Cerebellar nuclear complex (tissue), 1 donor: ENCODE measurements at regions not wholly inside any gene's neighbourhood (a gene's known extent, or its start where the extent isn't known, plus 50 kb on each side); places are given as distances from the start of the nearest gene placed in this dataset.
"Not testable (repeated sequence)": the region's sequence is repeated elsewhere in the genome, so short reads cannot be mapped to it uniquely, and the experiment has no call there.

Source experiments
- DNase-seq, 2 experiments: peaks; one replicate each; lab custom pipeline; 2025; lab: John Stamatoyannopoulos, UW

DNA sequence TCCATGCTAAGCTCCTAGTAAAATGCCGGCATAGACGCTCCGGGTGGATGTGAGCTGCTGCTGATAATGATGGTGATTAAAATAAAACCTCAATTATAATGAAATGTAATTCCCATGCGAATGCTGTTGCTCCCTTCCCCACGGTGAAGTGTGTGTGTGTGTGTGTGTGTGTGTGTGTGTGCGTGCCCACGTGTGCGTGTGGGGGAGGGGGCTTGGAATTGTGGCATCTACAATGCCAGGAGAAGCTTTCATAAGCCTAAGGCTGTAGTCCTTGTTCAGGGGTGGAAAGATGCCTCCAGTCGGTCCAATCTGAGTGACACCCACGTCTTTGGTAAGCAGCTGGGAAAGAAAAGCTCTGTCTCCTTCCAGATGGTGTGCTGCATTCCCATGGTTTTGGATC is 137.9 kb downstream of the CDH26 start:
- DNase-seq = no peak

DNA sequence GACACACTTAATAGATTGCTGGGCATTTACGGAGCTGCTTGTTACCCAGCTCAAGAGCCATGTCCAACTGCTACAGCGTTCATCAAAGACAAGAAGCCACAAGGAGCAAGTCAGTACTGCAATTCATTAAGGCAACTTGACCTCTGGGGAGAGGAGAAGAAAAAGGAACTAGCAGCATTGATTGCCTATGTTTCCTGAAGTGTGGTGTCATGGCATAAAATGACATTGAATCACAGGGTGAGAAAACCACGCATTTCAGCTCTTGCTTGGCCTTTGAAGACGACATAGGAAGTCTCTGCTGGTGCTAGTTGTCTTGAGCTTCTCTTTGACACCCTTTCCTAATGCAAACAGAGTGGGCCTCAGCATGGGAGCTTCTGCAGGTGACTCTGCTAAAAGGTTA is 139.1 kb downstream of the CDH26 start:
- no peak for DNase-seq

DNA sequence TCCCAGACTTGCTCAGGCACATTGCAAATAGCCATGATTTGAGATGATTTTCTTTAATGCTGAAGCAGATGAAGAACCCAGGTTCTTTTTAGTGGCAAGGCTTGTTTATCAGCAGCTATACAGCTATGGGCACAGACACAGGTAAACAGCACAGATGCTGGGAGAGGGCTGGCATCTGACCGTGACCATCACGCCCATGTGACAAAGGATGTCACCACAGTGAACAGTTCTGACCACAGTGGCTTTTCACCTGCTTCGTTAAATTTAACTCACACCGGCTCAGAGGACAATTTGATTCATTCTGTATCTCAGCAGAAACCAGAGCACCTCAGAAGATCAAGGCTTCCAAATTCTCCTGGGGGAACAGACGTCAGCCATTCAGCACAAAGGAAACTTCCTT is 142.6 kb downstream of the CDH26 start:
- no peak for DNase-seq

DNA sequence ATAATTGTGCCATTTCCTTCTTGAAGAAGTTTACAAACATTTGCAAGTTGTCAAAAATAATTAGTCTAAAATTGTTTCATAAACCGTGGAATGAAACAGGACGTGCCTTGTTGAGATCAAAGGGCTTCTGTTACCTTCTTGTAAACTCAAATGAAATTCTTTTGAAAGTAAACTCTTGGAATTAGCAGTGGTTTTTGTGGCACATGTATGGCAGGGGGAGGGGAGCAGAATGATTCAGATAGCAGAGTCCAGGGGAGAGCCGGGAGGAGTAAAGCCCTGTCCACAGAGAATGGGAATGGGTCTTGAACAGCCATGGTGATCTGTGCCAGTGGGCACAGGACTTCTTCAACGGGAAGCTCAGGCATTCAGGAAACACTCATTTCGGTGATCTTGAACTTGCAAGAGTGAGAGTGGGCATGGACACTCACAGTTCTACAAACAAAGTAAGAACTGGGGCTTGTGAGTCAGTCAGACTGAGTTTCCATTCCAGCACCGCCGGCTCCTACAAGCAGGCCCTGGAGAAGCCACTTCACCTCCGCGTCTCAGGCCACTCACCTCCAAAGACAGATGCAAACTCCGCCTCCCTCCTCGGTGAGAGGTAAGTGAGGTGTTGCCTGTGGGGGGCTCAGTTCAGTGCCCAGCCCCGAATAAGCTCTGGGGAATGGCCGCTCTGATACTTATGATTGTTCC is 143.1 kb downstream of the CDH26 start:
- DNase-seq = no peak

DNA sequence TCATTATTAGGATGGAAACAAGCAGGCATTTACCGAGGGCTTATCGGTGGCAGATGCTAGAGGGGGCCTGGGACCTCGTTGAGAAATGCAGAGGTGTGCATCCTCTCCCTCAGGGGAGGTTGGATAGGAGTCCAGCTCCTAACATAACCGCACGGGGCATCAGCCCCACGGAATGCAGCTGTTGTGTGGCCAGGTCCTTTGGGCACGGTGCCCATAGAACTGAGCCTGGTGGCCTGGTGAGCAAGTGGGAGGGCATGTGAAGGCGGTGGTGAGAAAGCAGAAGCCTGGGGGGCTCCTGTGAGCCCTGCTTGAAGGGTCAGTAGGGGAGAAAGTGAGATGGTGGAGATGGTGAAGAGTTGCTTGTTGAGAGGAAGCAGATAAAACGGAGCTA is 143.7 kb downstream of the CDH26 start:
- DNase-seq = no peak

DNA sequence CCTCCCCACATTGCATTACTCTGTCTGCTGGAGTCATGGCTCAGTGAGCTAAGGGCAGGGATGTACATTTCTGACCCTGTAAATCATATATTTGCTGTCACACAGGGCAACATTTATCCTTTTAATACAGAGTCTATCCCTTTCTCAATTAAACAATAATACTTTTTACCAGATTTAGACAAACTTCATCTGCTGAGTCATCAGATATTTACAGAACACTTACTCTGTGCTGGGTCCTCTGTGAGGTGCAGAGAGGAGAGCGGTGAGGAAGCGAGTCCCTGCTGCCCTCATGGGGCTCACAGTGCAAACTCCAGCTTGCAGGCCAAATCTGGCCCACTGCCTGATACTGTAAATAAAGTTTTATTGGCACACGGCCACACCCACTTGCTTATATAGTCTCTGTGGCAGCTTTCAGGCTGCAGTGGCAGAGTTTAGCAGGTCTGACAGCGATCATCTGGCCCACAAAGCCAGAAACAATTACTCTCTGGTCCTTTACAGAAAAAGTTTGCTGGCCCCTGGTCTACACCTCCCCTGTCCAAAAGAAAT is 144.5 kb downstream of the CDH26 start:
- no peak for DNase-seq

DNA sequence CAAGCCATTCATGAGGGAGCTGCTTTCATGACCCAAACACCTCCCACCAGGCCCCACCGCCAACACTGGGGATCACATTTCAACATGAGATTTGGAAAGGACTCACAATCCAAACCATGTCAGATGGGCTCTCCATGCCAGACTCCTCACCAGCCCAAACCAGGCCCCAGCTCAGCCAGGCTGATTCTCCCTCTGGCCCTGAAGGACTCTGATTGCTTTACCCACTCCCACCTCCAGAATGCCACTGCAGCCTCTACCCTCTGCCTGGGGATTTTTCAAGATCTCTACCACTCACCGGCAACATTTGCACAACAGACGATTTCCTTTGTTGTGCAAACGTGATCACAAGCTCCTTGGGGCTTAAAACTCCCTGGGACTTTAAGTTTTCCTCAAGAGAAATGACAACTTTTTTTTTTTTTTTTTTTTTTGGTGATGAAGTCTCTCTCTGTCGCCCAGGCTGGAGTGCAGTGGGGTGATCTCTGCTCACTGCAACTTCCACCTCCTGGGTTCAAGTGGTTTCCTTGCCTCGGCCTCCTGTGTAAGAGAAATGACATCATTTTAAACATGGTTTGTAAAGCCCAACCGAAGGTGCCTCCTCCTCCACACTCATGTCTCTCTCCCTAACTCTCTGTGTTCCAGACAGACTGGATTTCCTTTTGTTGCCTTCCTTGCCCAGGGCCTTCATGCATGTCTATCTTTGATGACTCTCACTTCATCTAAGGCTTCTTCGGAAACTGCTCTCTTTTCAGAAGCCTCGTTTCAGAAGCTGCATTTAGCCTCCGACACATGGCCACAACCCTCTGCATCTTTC is 147.0 kb downstream of the CDH26 start:
- no peak for DNase-seq

DNA sequence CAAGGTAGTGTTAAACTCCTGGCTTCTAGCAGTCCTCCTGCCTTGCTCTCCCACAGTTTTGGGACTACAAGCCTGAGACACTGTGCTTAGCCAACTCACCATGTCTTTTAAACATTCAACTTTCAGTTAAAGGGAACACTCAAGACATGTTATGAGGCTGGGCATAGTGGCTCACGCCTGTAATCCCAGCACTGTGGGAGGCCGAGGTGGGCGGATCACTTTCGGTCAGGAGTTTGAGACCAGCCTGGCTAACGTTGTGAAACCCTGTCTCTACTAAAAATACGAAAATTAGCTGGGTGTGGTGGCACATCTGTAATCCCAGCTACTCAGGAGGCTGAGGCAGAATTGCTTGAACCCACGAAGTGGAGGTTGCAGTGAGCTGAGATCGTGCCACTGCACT is 148.0 kb downstream of the CDH26 start:
- DNase-seq = not testable (repeated sequence)

DNA sequence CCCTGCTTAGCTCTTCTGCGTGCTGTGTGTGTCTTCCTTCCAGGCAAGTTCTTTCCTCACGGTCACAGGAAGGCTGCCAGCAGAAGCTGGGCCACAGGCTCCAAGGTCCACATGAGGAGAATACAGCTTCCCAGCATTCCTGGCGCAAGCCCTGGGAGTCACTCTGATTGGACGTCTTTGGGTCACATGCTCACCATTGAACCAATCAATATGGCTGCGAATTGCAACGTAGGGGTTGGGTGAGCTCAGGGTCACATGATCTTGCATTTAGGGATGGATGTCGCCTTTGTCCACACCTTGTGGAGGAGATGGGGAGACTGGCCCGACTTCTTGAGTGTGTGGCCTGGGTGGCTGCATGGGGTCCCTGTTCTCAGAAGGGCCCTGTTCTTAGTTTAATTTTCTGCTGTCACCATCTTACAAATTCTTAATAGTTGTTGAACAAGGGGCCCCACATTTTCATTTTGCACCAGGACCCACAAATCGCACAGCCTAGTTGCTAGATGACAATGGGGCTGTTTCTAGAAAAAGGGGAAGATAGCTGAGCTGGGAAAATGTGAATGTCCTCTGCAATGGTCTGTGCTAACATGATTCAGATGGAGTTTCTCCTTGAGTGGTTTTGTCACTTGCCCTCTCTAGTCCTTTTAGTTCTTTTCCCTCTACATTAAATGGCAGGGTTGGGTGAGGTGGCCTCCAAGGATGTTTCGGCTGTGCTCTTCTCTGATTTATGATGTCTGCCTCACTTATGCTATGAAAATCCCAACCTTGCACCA is 149.6 kb downstream of the CDH26 start:
- no peak for DNase-seq

DNA sequence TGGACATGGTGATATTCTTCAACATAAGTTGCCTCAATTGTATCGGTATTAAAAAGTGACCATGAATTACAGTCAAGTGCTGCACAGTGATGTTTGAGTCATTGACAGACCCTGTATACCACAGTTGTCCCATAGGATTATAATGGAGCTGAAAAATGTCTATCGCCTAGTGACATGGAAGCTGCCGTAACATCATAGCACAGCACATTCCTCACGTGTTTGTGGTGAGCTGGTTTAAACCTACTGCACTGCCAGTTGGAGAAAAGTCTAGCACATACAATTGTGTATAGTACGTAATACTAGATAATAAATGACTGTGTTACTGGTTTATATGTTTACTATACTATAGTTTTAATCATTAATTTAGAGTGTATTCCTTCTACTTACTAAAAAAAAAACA is 150.2 kb downstream of the CDH26 start:
- DNase-seq = no peak

DNA sequence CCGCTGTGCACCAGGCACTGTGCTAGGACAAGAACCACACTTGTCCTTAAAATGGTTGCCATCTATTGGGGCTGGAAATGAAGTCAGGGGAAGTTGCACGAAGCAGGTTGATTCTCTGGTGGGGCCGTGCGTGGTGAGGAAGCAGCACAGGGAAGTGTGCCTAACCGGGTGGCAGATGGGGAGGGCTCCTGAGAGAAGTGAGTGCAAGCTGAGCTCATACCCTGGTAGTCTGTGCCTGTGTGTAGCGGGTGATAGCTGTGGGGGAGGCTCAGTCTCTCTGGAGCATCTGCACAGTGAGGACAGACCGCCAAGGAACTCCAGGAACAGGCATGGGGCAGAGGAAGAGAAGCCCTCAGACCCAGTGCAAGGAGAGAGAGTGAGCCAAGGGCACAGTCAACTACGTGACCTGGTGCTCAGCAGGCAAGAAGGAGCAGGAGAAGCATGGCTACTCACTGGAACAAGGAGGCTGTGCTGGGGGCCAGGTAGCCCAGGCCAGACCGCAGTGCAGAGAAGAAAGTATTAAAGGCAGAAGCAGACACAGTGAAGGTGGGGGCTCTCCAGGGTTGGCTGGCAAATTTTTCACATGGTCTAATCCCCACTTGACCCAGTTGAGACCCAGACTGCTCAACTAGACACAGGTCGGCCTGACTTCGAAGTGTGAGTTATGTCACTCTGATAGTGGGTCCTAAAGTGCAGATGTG is 155.0 kb downstream of the CDH26 start:
- DNase-seq = no peak

DNA sequence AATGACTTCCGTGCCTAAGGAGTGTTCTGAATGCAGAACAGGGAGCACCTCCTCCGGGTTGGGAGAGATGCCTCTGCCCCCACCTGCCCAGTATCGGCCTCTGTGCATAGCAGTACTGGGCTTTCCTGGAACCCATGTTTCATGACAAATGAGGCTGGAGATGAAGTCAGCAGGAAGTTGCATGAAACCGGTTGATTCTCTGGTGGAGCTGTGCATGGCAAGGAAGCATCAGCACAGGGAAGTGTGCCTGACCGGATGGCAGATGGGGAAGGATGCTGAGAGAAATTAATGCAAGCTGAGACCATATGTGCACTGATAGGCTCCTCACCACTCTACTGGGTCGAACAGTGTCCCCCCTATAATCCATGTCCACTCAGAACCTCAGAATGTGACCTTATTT is 155.5 kb downstream of the CDH26 start:
- DNase-seq = no peak

DNA sequence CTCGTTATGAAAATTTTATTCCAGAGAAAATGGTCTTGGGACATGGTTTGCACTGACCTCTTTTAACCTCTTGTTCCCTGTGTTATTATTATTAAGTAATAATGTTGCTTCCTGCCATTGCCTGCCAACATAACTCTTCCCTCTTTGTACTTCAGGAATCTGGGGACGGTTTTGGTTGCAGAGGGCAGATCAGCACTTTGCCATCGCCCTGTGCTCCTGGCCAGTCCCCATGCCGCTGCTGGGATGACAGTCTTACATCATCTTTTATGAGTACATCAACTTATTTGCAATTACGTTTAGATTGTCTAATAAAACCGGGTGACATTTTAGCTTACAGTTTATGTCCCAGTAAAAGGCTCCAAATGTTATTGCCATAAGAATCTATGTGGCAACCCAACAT is 157.2 kb downstream of the CDH26 start:
- DNase-seq = no peak

DNA sequence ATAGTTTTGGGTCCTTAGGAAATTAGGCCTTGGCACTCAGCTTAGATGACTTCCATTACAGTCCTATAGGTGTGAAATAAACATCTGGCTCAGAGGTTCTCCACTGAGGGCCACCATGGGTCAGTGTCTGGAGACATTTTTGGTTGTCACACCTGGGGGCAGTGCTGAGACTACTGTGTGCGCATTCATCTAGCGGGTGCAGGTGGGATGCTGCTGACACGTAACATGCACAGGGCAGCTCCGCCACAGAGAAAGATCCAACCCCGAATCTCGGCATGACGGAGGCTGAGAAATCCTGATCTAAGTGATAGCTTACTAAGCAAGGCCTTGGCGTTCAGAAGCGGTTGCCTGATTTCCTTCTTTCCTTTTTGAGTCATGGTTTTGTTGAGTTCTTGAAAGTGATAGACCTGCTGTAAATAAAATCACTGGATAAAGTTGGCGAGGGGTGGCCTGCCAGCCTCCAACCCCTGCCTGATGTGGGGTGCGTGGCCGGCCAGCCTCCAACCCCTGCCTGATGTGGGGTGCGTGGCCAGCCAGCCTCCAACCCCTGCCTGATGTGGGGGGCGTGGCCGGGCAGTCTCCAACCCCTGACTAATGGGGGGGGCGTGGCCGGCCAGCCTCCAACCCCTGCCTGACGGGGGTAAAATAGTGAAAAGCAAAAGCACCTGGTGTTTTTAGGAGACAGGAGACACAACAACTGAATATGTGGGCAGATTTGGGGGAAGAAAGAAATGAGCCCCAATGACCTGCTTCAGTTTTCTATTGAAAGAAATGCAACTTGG is 158.1 kb downstream of the CDH26 start:
- DNase-seq = no peak

DNA sequence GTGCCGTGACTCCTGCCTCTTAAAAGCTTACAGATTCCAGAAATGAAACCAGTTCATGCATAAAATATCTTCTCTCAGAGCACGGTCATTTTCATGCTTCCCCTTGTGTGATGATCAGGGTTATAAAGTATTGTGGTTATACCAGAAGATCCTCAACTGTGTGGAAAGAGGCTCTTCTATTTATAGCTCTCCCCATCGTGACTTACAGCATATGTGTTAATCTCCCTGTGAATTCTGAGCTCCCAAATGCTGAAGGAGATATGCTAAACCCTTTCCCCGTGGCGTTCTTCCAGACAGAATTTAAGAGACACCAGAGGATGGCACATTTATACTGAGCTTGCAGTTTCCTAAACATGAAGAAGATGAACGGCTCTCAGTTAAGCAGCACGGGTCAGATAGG is 158.8 kb downstream of the CDH26 start:
- no peak for DNase-seq

DNA sequence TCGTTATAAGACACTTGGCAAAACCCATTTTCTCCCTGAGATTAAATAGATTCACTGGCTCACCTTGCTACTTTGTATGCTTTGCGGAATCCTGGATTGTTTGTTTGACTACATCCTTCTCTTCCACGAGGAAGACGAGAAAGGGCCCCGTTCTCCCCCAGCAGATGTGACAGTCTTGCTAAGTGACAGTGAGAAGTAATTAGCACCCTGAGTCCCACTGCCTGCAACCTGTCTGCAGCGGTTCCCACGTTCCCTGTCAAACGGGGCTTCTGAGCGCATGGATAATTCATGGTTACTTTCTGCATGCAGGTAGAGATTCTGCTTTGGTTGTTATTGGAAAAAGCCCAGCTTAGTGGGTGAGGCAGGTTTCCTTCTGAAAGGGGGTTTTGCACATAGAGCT is 163.7 kb downstream of the CDH26 start:
- no peak for DNase-seq

DNA sequence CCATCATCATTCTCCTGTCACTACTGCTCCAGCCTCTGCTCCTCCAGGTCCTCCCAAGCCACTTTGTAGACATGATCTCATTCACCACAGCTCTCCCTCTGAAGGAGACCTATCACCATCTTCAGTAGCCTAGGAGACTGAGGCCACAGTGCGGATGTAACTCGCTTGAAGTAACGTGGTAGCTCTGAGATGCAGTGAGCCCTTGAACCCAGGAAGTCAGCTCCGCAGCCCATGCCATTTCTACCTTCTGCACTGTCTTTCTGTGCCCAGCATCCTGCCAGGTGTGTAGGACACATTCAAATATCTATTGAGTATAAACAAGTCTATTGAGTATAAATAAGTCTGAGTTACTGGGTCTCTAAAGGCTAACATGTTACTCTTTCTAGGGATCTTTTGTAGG is 164.4 kb downstream of the CDH26 start:
- no peak for DNase-seq

DNA sequence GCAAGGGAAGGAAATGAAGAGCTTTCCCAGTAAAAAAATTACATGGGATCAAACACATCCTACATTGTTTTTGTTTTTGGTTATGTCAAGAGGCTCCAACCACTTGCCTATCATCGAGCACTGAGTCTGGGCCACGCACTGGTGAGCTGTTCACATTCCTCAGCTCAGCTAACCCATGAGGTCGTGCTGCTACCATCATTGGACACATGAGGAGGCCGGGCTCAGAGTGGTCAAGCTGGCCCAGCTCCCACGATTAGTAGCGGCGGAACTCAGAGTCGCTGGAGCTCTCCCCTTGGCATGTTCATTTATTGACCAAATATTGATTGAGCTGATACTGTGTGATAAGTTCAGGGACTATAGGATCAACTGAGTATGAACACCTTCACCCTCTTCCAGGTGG is 164.9 kb downstream of the CDH26 start:
- no peak for DNase-seq

DNA sequence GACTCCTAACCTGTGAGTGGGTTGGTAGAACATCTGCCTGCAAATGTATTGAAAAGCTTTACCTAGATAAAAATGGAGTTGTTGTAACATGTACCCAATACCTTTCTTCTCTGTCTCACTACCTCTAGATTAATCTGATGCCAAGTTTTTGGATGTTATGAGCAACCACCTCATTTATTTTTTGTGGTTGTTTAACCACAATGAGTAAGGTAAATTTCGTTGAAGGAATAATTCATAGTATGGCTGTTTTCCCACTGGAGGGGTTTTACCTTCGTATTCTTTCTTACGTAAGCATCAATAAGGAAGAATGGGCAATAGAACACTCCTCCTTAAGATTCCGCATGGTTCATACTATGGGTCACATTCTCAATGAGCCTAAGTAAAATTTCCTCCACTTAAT is 165.4 kb downstream of the CDH26 start:
- DNase-seq = no peak

DNA sequence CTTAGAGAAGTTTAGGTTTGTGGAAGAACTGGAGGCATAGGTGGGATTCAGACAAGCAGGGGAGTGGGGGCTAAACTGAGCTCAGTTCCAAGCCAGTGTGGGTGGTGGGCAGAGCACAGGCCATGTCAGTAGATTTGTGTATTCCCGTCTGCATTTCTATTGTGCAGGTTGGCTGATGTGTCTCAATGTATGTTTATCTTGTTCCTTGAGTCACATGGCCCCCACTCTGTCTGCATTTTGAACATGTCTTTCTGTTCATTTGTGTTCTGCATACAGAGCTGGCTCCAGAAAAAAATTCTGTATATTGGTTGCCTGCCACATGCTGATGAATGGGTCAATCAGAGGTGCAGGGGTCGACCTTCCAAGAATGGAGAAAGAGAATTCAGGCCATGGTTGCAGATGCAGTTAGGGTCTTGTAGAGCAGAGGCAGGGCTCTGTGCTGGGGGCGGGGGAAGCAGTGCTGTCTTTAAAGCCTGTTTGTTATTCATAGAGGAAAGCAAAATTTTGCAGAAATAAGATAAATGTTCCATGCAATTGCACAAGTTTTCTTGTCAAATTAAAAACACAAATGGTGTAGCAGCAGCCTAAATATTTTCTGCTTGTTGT is 166.7 kb downstream of the CDH26 start:
- no peak for DNase-seq

DNA sequence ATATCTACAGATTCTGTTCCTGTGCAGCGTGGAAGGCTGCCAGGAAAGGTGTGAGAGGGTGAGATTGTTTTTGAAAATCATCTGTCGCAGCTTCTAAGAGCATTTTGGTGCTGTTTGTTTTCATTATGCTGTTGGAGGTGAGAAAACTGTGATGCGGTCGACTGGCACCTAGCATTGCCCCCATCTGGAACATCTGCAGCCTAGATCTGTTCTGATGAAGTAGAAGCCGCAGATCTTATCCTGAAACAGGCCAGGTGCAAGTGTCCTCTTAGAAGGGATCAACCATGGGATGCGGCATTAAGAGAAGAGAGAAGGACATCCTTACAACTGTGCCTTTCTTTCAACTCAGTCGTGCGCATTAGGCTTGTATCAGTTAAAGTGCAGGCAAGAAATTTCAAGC is 167.3 kb downstream of the CDH26 start:
- no peak for DNase-seq
